GM18873 (cell line): ENCODE measurements at regions not wholly inside any gene's neighbourhood (a gene's known extent, or its start where the extent isn't known, plus 50 kb on each side); places are given as distances from the start of the nearest gene placed in this dataset.

Experiments
- ATAC-seq: cut with Tn5 transposase; IDR thresholded peaks from one replicate; pipeline ENCODE4 v1.9.1; 2021; ENCODE audit warnings: mild to moderate bottlenecking, moderate library complexity, moderate number of reproducible peaks; ENCODE audit not compliant: unreplicated experiment, low FRiP score

DNA sequence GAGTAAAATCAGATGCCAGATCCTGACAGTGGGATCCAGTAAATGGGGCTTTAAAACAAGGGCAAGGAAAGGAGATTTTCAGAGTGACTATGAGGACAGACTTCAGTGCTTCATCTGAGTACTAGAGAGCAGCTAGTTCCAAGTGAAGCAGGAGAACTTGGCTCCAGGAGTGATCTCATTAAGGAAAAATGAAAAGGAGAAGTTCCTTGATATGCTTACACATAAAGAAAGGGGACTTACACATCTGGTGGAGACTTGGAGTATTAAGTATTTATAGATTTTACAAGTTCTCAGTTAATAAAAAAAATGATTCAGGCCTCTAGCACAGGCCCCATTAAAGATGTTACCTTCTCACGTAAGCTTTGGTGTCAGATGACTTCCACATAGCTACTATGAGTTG, 105.8 kb downstream of the ICOS start:
- ATAC-seq: no peak

DNA sequence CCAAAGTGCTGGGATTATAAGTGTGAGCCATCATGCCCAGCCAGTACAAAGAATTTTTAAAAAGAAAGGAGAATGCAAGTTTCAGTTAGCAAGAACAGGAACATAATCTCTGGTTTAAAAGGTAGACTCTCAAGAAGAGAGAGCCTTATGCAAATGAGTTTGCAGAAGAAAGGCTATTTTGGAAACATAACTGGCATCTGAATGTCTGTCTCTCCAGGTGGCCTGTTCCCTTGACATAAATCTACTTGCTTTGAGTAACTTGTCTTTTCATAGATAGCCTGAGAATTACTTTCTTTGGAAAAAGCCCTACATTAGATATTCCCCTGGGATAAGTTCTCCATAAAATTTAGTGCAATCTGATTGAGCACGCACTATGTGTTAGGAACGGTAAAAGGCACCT, 109.6 kb downstream of the ICOS start:
- ATAC-seq: peak; percentile 83

DNA sequence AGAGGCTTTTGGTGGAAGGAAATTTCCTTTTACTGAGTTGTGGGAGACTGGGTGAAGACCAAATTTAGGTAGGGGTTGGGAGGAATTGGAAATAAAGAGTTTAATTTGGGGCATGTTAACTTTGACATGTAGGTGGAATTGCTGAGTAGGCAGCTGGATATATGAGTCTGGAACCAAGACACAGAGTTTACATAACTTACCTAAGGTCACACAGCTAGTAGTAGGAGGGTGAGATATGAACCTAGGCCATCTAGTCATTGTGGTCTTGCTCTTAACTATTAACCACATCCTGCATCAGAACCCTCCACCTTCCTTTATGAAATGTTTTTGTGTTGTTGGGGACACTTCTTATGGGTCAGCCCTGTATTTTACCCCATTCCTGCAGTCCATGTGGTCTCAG, 113.1 kb downstream of the ICOS start:
- ATAC-seq: no peak

DNA sequence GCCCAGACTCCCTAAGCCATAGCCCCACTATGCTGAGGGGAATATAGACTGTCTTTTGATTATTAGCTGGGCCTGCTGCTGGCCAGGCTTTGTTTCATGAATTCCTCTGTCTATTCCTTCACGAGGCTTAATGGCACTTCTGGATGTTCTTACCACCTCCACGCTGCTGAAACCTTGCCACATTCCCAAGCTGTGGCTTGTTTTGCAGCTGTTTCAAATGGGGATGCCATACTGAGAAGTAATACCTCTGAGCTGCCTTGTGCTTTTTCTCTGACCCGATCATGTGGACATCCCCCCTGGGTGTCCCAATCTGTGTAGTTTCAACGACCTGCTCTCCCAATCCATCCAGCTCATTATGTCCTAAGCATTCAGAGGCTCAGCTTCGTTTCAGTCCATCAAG, 114.1 kb downstream of the ICOS start:
- no peak for ATAC-seq

DNA sequence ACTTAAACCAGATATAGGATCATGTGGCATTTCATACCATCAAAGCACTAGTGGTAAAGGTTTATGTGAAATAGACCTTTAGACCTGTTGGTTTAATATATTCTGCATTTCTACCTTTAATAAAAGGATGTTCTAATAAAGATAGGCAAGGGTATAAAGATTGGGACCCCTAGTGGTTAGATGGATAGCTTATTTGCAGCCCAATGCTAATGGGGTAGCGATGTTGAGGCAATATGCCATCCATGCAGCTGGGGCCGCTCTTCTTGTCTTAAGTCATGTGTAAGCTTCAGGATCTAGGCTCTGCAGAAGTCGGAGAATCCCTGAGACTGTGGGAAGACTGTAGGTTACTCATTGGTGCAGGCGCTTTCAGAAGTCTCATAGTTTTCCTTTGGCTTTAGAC, 114.9 kb downstream of the ICOS start:
- no peak for ATAC-seq

DNA sequence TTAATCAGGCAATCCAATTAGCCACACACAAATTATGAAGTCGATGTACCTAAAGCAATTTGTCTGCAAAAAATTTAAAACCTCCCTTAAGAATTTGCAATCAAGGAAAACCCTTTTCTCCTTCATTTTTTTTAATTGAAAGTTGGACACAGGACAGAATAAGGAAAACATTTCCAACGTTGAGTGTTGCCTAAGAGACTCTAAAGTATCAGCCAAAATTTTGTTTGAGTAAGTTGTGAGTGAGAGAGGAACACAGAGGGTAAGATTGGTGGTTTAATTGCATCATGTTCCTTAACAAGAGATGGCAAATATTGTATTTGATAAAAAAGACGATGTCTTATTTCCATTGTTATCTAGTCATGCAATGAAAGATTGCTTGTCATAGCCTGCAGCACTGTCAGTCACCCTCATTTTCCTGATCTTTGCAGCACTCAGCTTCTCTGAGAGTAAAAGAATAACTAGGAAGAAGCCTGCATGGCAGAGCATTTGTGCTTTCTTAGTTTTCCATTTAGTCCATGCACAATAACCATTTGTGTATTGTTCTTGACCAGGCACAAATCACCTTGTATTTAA, 115.5 kb downstream of the ICOS start:
- no peak for ATAC-seq

DNA sequence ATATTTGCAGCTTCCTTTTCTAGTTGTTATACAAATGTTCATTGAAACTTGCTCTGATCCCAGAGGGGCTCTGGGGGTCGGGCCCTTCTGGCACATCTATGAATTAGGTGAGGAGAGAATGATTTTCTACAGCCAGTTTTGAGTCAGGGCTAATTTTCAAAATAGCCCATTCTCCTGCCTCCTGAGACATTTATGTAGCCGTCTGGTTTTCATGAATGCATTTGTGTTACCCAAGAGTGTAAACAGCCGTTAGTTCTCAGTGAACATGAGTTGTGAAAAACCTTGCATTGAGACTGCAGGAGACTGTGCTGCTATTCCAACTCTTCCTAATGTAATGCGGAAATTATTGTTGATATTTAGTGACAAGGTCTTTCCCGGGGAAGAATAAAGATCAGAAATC, 122.5 kb downstream of the ICOS start:
- ATAC-seq: no peak

DNA sequence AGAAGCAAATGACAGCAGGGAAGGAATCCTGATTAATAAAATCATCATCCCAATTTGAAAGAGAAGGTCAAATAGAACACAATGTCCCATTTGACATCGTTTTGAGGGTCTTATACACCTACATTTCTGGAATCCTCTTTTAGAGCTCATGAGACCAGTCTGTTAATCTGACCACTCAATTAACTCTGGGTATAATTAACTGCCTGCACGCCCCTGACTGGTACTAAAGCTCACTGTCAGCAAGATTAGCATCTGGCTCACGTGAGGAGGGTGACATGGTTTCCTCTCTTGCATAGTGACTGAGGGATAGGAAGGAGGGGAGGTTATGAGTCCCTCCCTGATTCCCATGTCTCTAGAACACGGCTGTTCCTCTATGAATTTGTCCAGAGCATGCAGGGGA, 124.3 kb downstream of the ICOS start:
- no peak for ATAC-seq

DNA sequence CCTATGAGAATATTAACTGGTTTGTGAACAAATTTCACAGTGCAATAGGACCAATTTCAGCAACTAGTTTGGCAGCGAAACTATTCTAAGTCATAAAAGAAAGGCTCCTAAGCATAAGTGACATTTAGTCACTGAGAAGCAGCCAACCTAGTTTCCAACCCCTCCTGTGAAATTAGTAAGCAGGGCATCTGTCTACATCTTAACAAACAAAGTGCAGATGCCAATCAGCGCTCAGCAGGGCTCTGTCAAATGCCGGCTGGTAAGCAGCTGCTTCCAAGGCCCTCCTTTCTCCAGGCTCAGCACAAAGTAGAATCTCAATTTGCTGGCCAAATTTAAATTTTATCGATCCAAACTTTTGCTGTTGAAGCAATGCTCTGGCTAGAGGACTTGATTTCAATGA, 124.7 kb downstream of the ICOS start:
- no peak for ATAC-seq

DNA sequence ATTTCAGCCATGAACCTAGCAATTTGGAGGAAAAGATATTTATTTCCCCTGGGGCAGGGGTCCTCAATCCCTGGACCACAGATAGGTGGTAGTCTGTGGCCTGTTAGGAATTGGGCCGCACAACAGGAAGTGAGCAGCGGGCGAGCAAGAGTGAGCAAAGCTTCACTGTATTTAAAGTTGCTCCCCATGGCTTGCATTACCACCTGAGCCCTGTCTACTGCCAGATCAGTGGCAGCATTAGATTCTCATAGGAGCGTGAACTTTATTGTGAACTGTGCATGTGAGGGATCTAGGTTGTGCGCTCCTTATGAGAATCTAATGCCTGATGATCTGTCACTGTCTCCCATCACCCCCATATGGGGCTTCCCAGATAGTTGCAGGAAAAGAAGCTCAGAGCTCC, 127.6 kb downstream of the ICOS start:
- ATAC-seq: no peak

DNA sequence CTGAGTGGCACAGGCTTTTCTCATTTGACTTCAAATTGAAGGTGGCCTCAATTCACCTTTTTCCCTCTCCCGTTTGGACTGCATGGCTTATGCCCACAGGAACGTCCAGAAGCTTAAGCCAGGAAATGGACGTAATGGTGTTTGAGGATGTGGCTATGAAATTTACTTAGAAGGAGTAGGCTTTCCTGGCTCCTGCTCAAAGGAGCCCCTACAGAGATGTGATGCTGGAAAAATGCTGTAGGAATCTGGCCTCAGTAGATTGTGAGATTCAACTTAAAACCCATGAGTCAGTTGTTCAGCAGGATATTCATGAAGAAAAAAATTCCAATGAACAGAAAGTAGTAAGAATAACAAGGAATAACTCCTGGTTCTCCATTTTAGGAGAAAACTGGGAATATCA, 129.0 kb downstream of the ICOS start:
- ATAC-seq: no peak

DNA sequence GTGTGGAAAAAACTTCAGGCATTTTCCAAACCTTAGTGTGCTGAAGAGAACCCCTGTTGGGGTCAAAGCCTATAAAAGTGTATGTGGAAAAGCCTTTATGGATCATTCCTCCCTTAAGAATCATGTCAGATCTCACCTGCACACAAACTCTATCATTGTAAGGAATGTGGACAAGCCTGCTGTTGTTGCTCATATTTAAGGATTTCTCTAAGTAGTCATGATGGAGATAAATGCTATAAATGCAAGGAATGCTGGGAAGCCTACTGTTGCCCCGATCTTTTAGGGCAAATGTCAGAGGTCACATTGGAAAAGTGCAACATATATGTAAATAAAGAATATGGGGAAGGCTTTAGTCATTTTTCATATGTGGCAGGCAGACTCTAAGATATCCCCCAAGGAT, 129.5 kb downstream of the ICOS start:
- no peak for ATAC-seq

DNA sequence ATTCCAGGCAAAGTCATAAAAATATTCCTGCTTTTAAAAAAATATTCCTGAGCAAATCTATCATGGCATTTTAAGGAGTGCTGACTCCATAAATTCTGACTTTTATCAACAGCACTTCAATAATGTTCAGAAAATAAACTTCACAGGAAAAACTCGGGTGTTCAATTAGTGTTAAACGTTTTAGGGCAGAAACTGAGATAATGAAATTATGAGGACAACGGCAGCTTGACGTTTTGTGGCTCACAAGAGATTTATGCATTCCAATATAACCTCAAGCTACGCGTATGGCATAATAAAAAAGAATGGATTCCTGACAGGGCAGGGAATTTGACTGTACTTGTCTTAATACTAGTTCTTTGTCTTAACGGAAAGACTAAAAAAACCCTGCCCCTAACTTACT, 133.2 kb downstream of the ICOS start:
- ATAC-seq: no peak

DNA sequence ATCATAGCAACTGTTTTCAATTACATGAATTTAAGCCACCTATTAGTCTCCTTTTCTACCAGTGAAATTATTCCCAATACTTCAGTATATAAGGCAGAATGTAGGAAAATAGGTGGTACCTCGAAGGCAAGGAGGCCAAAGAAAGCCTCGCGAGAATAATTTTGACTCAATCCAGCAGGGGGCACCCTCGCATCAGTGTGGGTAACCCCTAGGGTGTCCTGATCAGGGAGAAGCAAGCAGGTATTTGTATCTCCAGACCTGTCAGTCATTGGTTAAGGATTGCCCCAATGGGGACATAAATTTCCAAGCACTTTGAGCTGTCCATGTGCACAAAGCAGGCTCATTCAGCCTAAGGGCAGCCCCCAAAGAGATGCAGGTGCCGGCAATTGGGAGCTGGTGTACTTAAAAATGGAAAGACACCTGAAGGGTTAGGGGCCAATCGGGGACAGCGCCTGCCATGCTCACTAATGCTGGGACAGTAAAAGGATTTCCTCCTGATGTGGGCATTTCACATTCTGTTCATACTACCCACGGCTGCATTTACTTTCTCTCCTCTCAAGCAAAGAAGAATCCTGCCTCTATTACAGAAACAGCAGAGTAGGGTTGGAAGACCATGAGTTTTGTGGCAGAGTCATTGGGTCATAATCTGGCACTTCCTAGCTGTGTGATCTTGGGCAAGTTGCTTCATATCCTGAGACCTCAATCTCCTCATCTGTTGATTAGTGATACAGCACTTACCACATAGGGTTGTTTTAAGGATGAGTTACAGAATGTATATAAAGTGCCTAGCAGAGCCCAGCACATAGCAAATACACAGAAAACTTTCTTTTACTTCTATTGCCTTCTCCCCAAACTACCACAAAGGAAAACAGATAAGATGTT, 136.1 kb downstream of the ICOS start:
- ATAC-seq: no peak

DNA sequence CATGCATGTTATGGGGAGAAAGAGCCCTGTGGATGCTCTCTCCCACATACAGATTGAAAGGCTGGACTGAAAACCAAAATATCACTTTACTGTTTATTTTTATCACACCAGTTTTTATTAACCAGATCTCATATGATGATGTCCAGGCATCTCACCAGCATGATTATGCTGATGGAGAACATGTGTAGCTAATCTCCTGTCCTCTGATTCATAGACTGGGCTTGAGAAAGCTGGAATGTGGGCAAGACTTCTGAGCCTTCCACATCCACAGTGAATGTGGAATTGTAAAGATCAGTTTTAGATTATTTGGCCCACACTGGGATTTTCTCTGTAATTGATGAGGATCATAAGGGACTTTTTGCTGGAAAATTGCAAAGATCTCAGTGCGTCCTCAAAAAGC, 137.9 kb downstream of the ICOS start:
- ATAC-seq: no peak

DNA sequence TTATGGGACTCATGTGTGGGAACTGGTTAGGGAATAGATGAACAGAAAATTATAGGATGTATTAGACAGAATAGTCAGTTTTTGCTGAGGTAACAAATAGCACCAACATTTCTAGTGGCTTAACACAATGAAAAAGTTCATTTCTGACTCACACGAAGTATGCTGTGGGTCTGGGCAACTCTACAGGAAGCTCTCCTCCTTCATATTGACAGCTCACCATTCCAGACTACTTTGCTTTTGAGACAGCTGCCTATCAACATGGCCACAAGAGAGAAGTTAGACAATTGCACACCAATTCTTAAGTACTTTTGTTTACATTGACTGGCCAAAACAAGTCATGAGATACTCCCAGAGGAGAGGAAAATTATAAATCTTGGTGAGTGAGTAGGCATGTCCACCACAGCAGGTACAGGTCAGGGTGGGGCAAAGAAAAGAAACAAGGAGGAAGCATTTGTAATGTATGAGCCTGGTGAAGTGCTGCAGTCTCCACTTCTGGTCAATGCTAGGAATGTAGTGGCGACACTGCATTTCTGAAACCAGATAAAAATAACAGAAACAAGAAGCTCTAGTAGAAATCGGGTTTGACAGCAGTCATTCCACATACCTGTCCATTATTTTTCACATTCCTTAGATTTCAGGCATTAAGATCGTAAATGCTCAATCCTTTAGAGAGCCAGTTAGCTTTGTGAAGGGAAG, 141.6 kb downstream of the ICOS start:
- no peak for ATAC-seq

DNA sequence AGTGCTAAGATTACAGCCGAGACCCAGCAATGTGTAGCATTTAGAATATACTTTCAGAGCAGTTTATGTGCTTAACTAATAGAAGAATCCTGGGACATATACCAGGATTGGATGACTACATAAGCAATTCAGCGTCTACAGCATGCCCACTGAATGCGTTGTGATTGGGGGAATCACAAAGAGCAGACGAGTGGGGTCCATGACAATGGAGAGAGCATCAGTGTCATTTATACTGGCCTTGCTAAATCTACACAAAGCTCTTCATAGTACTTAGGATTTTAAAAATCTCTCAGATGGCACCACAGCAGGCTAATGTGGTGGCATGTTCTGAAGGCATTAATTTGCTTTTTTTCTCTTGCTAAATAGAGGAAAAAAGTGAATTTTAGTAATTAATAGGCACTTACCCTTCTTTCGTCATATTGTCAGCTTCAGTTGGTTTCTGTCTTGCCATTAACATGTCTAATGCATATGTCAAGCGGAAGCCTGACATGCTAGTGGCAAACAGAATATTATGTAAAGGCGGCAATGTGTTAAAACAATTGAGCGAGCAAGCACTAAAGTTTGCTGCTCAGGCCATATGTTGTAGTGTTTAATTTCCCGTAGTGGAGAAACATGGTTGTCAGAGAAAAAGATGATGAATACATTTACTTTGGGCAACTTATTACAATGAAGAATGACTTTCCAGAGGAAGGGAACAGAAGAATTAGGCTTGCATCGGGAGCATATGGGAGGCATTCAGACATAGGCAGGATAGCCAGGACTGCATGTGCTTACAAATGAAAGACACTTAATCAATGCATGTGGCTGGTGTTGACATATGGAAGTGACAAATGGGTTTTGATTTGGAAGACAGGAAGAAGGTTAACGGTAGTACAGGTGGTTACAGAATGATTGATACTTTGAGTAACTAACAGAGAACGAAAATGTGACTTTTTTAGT, 145.2 kb downstream of the ICOS start:
- ATAC-seq: no peak

DNA sequence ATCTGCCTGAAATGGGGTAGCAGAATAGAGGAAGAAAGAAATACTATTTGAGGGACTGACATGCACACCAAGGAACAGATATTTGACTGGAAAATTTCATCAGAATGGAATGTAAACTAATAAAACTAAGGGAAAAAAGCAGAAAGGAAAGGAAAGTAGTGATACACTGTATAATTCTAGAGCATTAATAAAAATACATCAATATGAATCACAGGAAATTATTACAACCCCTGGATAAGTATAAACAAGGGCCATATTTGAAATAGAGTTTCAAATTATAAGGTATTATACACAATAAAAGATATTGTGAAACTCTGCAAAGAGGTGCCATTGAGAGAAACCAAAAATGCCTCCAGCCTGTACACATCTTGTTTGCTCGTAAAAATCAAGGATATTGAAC, 149.6 kb downstream of the ICOS start:
- no peak for ATAC-seq

DNA sequence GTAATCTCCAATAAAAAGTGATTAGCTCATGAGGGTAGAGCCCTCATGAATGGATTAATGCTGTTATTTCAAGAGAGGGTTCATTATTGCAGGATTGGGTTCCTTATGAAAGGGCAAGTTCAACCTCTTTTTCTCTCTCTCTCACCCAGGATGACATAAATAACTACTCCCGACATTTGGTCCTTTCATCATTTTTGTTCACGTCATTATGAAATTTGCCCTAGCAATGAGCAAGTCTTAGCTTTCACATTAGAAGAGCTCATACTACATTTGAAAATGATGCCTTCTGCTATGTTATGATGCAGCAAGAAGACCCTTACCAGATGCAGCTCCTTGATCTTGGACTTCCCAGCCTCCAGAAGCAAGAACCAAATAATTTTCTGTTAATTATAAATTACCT, 152.5 kb downstream of the ICOS start:
- no peak for ATAC-seq

DNA sequence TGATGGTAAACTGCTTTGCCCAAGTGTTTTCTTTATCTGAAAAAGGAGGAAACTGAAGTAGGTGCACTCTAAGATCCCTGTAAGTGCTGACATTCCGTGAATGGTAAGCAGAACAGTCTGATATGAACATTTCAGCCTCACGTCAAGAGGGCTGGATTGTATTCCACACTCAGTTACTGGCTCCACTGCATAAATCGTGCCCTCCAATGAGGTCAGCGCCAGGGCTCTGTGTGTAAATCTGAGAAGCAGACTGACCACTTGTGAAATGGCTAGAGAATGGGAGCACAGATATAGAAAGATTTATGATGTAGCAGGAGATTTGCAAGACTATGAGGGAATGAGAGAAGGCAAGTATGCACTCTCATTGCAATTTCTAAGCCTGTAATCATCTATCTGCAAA, 153.0 kb downstream of the ICOS start:
- ATAC-seq: no peak

DNA sequence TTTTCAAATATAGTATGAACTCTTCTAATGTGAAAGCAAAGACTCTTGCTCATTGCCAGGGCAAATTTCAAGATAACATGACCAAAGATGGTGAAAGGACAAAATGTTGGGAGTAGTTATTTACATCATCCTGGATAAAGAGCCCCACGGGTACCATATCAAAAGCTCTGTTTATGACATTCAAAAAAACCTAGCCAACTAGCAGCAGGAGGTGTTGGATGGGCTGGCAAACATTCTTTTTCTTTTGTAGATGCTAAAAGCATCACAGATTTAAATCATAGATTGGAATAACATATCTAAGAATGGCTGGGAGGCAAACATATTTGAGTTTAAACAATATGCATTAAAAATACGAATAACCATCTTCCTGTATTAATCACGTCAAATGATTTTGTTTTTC, 153.5 kb downstream of the ICOS start:
- no peak for ATAC-seq
